HL-60/S4 (cell line): ENCODE measurements at regions not wholly inside any gene's neighbourhood (a gene's known extent, or its start where the extent isn't known, plus 50 kb on each side); places are given as distances from the start of the nearest gene placed in this dataset.

Experiments used
- in situ Hi-C: fragments of 300-500 bp; cut with MboI; formaldehyde crosslinking; loops from 2 replicates; pipeline ENCODE4 v1.14.3; 2022; ENCODE audit warnings: low sequenced_read_pairs

- in situ Hi-C loops, result no loop called here
Observed at GRCh38 chr9:18362901-18363685, 110.9 kb upstream of the ADAMTSL1 start.

- in situ Hi-C loops, result no loop called here
Observed at GRCh38 chr9:18365651-18366050, 108.3 kb upstream of the ADAMTSL1 start.

- in situ Hi-C loops, result no loop called here
Observed at GRCh38 chr9:18366184-18366583, 107.8 kb upstream of the ADAMTSL1 start.

- in situ Hi-C loops, result no loop called here
Observed at GRCh38 chr9:18368206-18368605, 105.7 kb upstream of the ADAMTSL1 start.

- in situ Hi-C loops, result no loop called here
Observed at GRCh38 chr9:18371141-18371540, 102.8 kb upstream of the ADAMTSL1 start.

GRCh38 chr9:18371621-18372020 lies 102.3 kb upstream of the ADAMTSL1 start:
- in situ Hi-C loops, result no loop called here

GRCh38 chr9:18379073-18379811 lies 94.7 kb upstream of the ADAMTSL1 start:
- in situ Hi-C loops, result no loop called here

GRCh38 chr9:18382243-18382642 lies 91.7 kb upstream of the ADAMTSL1 start:
- in situ Hi-C loops, result no loop called here

GRCh38 chr9:18384066-18384465 lies 89.9 kb upstream of the ADAMTSL1 start:
- in situ Hi-C loops, result no loop called here

- in situ Hi-C loops, result no loop called here
Observed at GRCh38 chr9:18385696-18386490, 88.1 kb upstream of the ADAMTSL1 start.

- in situ Hi-C loops, result no loop called here
Observed at GRCh38 chr9:18390393-18390792, 83.6 kb upstream of the ADAMTSL1 start.

- in situ Hi-C loops, result no loop called here
Observed at GRCh38 chr9:18393340-18394130, 80.4 kb upstream of the ADAMTSL1 start.

GRCh38 chr9:18394847-18395351 lies 79.1 kb upstream of the ADAMTSL1 start:
- in situ Hi-C loops, result no loop called here

- in situ Hi-C loops, result no loop called here
Observed at GRCh38 chr9:18396102-18396728, 77.7 kb upstream of the ADAMTSL1 start.

GRCh38 chr9:18397076-18397475 lies 76.9 kb upstream of the ADAMTSL1 start:
- in situ Hi-C loops, result no loop called here

- in situ Hi-C loops, result no loop called here
Observed at GRCh38 chr9:18398038-18398437, 75.9 kb upstream of the ADAMTSL1 start.

- in situ Hi-C loops, result no loop called here
Observed at GRCh38 chr9:18404434-18405029, 69.4 kb upstream of the ADAMTSL1 start.

GRCh38 chr9:18405240-18405639 lies 68.7 kb upstream of the ADAMTSL1 start:
- in situ Hi-C loops, result no loop called here

- in situ Hi-C loops, result no loop called here
Observed at GRCh38 chr9:18410983-18411382, 63.0 kb upstream of the ADAMTSL1 start.

GRCh38 chr9:18421391-18421790 lies 52.6 kb upstream of the ADAMTSL1 start:
- in situ Hi-C loops, result no loop called here
